IMR-90 (cell line): ENCODE measurements at regions not wholly inside any gene's neighbourhood (a gene's known extent, or its start where the extent isn't known, plus 50 kb on each side); places are given as distances from the start of the nearest gene placed in this dataset.
"Not testable (repeated sequence)": the region's sequence is repeated elsewhere in the genome, so short reads cannot be mapped to it uniquely, and the experiment has no call there.

Source experiments
- ATAC-seq: fragments of 200-7000 bp; cut with Tn5 transposase; 2 replicates; pipeline ENCODE4 v1.9.1; 2020; ENCODE audit warnings: low read depth, mild to moderate bottlenecking, moderate library complexity
- BruUV-seq: library from RNA; stranded (reverse); fragments of 400-500 nt; replicated peaks from 2 replicates; lab custom pipeline; 2021; lab: Mats Ljungman, UMichigan
- CTCF ChIA-PET: fragments of 300-600 bp; formaldehyde crosslinking; extraction: SDS; loops from one replicate; lab custom pipeline; 2021; ENCODE audit warnings: antibody characterized with exemption; lab: Yijun Ruan, JAX
- POLR2A ChIA-PET: fragments of 300-600 bp; sonication (Branson Sonifier 250); formaldehyde crosslinking; loops from one replicate; lab custom pipeline; 2022; ENCODE audit warnings: antibody characterized with exemption; ENCODE audit not compliant: unreplicated experiment; lab: Charles Lee
- DNase-seq: peaks from one replicate; pipeline ENCODE4 v3.0.0; 2013
- H2AFZ ChIP-seq: replicated peaks from 2 replicates; pipeline ENCODE3; 2013; ENCODE audit warnings: low read length, mild to moderate bottlenecking; ENCODE audit not compliant: poor library complexity
- H2AK5ac ChIP-seq: 2 replicates; pipeline ENCODE4 v1.6.1; 2013; ENCODE audit warnings: low read depth, low read length, inconsistent platforms
- H2AK9ac ChIP-seq: replicated peaks from 2 replicates; pipeline ENCODE3; 2013; ENCODE audit warnings: mild to moderate bottlenecking, low read depth, low read length, moderate library complexity; ENCODE audit not compliant: poor library complexity
- H2BK120ac ChIP-seq: 2 replicates; pipeline ENCODE4 v1.6.1; 2013; ENCODE audit warnings: low read depth, low read length, inconsistent platforms
- H2BK15ac ChIP-seq: 3 replicates; pipeline ENCODE4 v1.6.1; 2013; ENCODE audit warnings: low read depth, low read length, inconsistent platforms
- H2BK20ac ChIP-seq: 2 replicates; pipeline ENCODE4 v1.6.1; 2013; ENCODE audit warnings: low read depth, mild to moderate bottlenecking, inconsistent platforms, low read length, moderate library complexity
- H2BK5ac ChIP-seq: 2 replicates; pipeline ENCODE4 v1.6.1; 2013; ENCODE audit warnings: mild to moderate bottlenecking, low read depth, low read length, inconsistent platforms; ENCODE audit not compliant: poor library complexity, severe bottlenecking
- H3K14ac ChIP-seq: replicated peaks from 2 replicates; pipeline ENCODE4 v1.6.1; 2013; ENCODE audit warnings: low read depth, low read length, inconsistent platforms
- H3K18ac ChIP-seq: 2 replicates; pipeline ENCODE4 v1.6.1; 2013; ENCODE audit warnings: low read depth, low read length, control low read depth
- H3K23ac ChIP-seq: 2 replicates; pipeline ENCODE4 v1.6.1; 2013; ENCODE audit warnings: low read depth, low read length, inconsistent platforms
- H3K27ac ChIP-seq: 2 replicates; pipeline ENCODE4 v1.5.1; 2013; ENCODE audit warnings: mild to moderate bottlenecking, control low read depth, low read length; ENCODE audit not compliant: insufficient read depth
- H3K27me3 ChIP-seq: 2 replicates; pipeline ENCODE4 v1.6.1; 2013; ENCODE audit warnings: low read length; ENCODE audit not compliant: control insufficient read depth, insufficient read depth
- H3K36me3 ChIP-seq: 2 replicates; pipeline ENCODE4 v1.6.1; 2013; ENCODE audit warnings: low read length, mixed read lengths; ENCODE audit not compliant: control insufficient read depth, insufficient read depth
- H3K4ac ChIP-seq: 2 replicates; pipeline ENCODE4 v1.6.1; 2013; ENCODE audit warnings: low read depth, low read length, inconsistent platforms
- H3K4me1 ChIP-seq: 2 replicates; pipeline ENCODE4 v1.6.1; 2013; ENCODE audit warnings: low read length, mixed read lengths; ENCODE audit not compliant: control insufficient read depth, insufficient read depth
- H3K4me2 ChIP-seq: 2 replicates; pipeline ENCODE4 v1.6.1; 2013; ENCODE audit warnings: low read depth, mild to moderate bottlenecking, control low read depth, low read length, moderate library complexity
- H3K4me3 ChIP-seq: 2 replicates; pipeline ENCODE4 v1.5.1; 2013; ENCODE audit warnings: low read depth, mild to moderate bottlenecking, control low read depth, low read length, moderate library complexity; ENCODE audit not compliant: insufficient read depth
- H3K56ac ChIP-seq: 2 replicates; pipeline ENCODE4 v1.6.1; 2013; ENCODE audit warnings: low read length, inconsistent platforms; ENCODE audit not compliant: insufficient read depth; ENCODE audit errors: extremely low read depth
- H3K79me1 ChIP-seq, 2 experiments: 2 replicates each; pipeline ENCODE4 v1.6.1; 2013; ENCODE audit warnings: low read length in 2 of 2, inconsistent platforms in 1 of 2, low read depth in 1 of 2
- H3K9ac ChIP-seq: 2 replicates; pipeline ENCODE4 v1.6.1; 2013; ENCODE audit warnings: low read depth, low read length, control low read depth
- H3K9me1 ChIP-seq: 2 replicates; pipeline ENCODE4 v1.6.1; 2013; ENCODE audit warnings: low read length, inconsistent platforms; ENCODE audit not compliant: insufficient read depth
- H3K9me3 ChIP-seq: 2 replicates; pipeline ENCODE4 v1.6.1; 2013; ENCODE audit warnings: low read length; ENCODE audit not compliant: control insufficient read depth, insufficient read depth
- H4K20me1 ChIP-seq: 2 replicates; pipeline ENCODE4 v1.6.1; 2013; ENCODE audit warnings: low read length, inconsistent platforms; ENCODE audit not compliant: insufficient read depth
- H4K5ac ChIP-seq: 2 replicates; pipeline ENCODE4 v1.6.1; 2013; ENCODE audit warnings: mild to moderate bottlenecking, low read depth, low read length, control low read depth
- H4K8ac ChIP-seq, 2 experiments: 2 replicates each; pipeline ENCODE4 v1.6.1; 2013; ENCODE audit warnings: low read depth in 2 of 2, low read length in 2 of 2, control low read depth in 1 of 2, inconsistent platforms in 1 of 2
- H4K91ac ChIP-seq: 2 replicates; pipeline ENCODE4 v1.6.1; 2013; ENCODE audit warnings: low read depth, low read length, inconsistent platforms; ENCODE audit not compliant: insufficient read depth
- CTCF ChIP-seq: conservative IDR thresholded peaks from 2 replicates; pipeline ENCODE4 v1.5.1; 2012; ENCODE audit warnings: mild to moderate bottlenecking, low read depth, low read length, improper control_type of control experiment
- FOS ChIP-seq: fragments of 150-350 bp; IDR thresholded peaks from 2 replicates; pipeline ENCODE4 v1.6.1; 2016; ENCODE audit warnings: low read depth, low read length
- NFE2L2 ChIP-seq: fragments of 150-350 bp; IDR thresholded peaks from 2 replicates; pipeline ENCODE4 v1.6.1; 2016; ENCODE audit warnings: low read depth, mild to moderate bottlenecking, low read length
- POLR2A ChIP-seq: IDR thresholded peaks from 2 replicates; pipeline ENCODE4 v1.6.1; 2012; ENCODE audit warnings: mild to moderate bottlenecking, low read depth, low read length
- RAD21 ChIP-seq: IDR thresholded peaks from 2 replicates; pipeline ENCODE4 v1.6.1; 2012; ENCODE audit warnings: low read length, improper control_type of control experiment
- SMC3 ChIP-seq: fragments of 150-350 bp; IDR thresholded peaks from 2 replicates; pipeline ENCODE4 v1.6.1; 2016; ENCODE audit warnings: low read depth, mild to moderate bottlenecking, antibody characterized with exemption, low read length, moderate library complexity
- WGBS, 2 experiments: methylation state at CpG; one replicate each; pipeline versions ENCODE4 v1.1.5 to v1.1.7; 2013; ENCODE audit warnings: missing lambda C conversion rate in 2 of 2; ENCODE audit not compliant: insufficient read length in 1 of 2; ENCODE audit errors: extremely low coverage in 2 of 2; 5-methylcytosine and 5-hydroxymethylcytosine counted together
- dilution Hi-C: fragments of 300-500 bp; cut with HindIII; formaldehyde crosslinking; loops from one replicate; pipeline ENCODE4 v1.14.3; 2018; ENCODE audit warnings: low sequenced_read_pairs; ENCODE audit not compliant: unreplicated experiment
- in situ Hi-C: fragments of 300-500 bp; cut with MboI; formaldehyde crosslinking; loops from 3 replicates; pipeline ENCODE4 v1.14.3; 2019; ENCODE audit warnings: low sequenced_read_pairs, inconsistent platforms, mixed read lengths
- intact Hi-C: fragments of 100-400 bp; cut with micrococcal nuclease; formaldehyde crosslinking; loops from 2 replicates; pipeline ENCODE4 v1.10.0; 2022

DNA sequence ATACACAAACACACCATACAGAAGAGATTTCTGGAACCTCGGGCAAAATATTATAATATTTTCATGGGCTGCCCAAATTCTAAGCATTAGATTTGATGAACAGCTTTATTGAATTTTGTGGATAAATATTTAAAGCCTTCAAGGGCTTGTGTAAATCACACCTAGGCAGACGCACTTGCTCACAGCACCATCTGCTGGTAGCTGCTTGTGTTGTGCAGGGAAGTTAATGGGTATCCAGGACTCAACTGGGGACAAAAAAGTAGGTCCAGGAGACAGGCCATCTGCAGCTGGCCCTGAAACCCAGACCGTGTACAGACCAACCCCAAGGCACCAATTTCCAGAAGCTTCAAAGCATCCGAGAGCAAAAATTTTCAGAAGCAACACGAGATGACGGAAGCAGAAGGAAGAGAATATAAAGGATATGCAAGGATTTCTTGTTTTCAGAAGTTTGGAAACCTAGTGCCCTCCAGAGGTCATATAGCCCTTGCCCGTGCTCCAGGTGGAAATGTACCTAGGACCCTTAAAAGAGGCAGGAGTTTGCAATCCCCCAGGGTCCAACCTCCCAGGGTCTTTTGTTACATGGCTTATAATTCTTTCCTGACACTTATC lies 140.0 kb downstream of the CHD9NB start:
- no peak overlapping the region for H2AFZ ChIP-seq
- no peaks in the 10 kb centered on the region for H3K4me1 ChIP-seq
- no peak overlapping the region for H2AK9ac ChIP-seq
- no peak overlapping the region for H4K91ac ChIP-seq
- no peak overlapping the region for H3K56ac ChIP-seq
- H3K18ac ChIP-seq = no peak overlapping the region
- no peaks in the 10 kb centered on the region for H4K20me1 ChIP-seq
- no peak overlapping the region for H3K9ac ChIP-seq
- no peak overlapping the region for H2BK120ac ChIP-seq
- WGBS, 2 experiments = no CpG with 5 or more reads among the region's 7 CpGs
- POLR2A ChIA-PET = no interaction called here
- no peaks in the 10 kb centered on the region for H3K36me3 ChIP-seq
- ATAC-seq (peak; percentile 54; the same call in 1 of the 2 replicates), DNase-seq (peak; percentile 49)
- H3K9me1 ChIP-seq = no peaks in the 10 kb centered on the region
- TF ChIP-seq FOS = no peak
- TF ChIP-seq POLR2A = no peak
- TF ChIP-seq CTCF = peak; percentile 68
- peak; percentile 65 for TF ChIP-seq RAD21
- TF ChIP-seq NFE2L2 = no peak
- TF ChIP-seq SMC3 = peak; percentile 50
- H3K9me3 ChIP-seq = no peaks in the 10 kb centered on the region
- H2BK5ac ChIP-seq = no peak overlapping the region
- no peaks in the 10 kb centered on the region for H3K27me3 ChIP-seq
- H3K23ac ChIP-seq = no peak overlapping the region
- dilution Hi-C loops = no loop called here
- H2AK5ac ChIP-seq = no peak overlapping the region
- H2BK15ac ChIP-seq = no peak overlapping the region
- in situ Hi-C loops = loop anchor here (25.0 kb wide), 1 partner anchor 725 kb away; no protein-coding TSS in a partner anchor
- no peak overlapping the region for H3K14ac ChIP-seq
- BruUV-seq = no TSS peak
- H2BK20ac ChIP-seq = no peak overlapping the region
- no peak overlapping the region for H3K4ac ChIP-seq
- H3K4me3 ChIP-seq = no peak overlapping the region
- no peaks in the 10 kb centered on the region for H3K79me1 ChIP-seq
- H3K4me2 ChIP-seq = no peak overlapping the region
- H3K27ac ChIP-seq = no peak overlapping the region
- H4K5ac ChIP-seq = no peak overlapping the region
- no peak overlapping the region for H4K8ac ChIP-seq
- CTCF ChIA-PET = interaction anchor here (0.6 to 1.4 kb wide), 5 partner anchors 11 to 721 kb away, joined by 3 to 7 read pairs (median 3); no protein-coding TSS in a partner anchor
- intact Hi-C loops = loop anchor here (1.0 to 5.0 kb wide), 2 partner anchors 721 to 845 kb away; no protein-coding TSS in a partner anchor

GRCh38 chr16:52908057-52908456 lies 144.6 kb downstream of the CHD9NB start:
- dilution Hi-C loops = not testable (repeated sequence)

More at GRCh38 chr16:52908057-52908456, 144.6 kb downstream of the CHD9NB start:
- H3K4ac ChIP-seq, ATAC-seq, H3K18ac ChIP-seq, H2BK20ac ChIP-seq, H4K8ac ChIP-seq, intact Hi-C loops, BruUV-seq, H3K79me1 ChIP-seq, H2BK5ac ChIP-seq, H2AK5ac ChIP-seq, POLR2A ChIA-PET, DNase-seq, H2BK120ac ChIP-seq, H3K9ac ChIP-seq, H4K5ac ChIP-seq, H3K14ac ChIP-seq, H2AK9ac ChIP-seq, H3K4me3 ChIP-seq, H3K23ac ChIP-seq, H4K20me1 ChIP-seq, H2AFZ ChIP-seq, H3K27me3 ChIP-seq, H3K9me1 ChIP-seq, CTCF ChIA-PET, H3K56ac ChIP-seq, H3K4me2 ChIP-seq, H3K36me3 ChIP-seq, H3K9me3 ChIP-seq, H4K91ac ChIP-seq, H3K27ac ChIP-seq, H3K4me1 ChIP-seq, H2BK15ac ChIP-seq: not testable (repeated sequence)
- in situ Hi-C loops = loop anchor here (25.0 kb wide), 1 partner anchor 721 kb away; no protein-coding TSS in a partner anchor
- no CpG with 5 or more reads among the region's 6 CpGs for WGBS, 2 experiments
